OCI-LY7 (cell line): ENCODE measurements at regions not wholly inside any gene's neighbourhood (a gene's known extent, or its start where the extent isn't known, plus 50 kb on each side); places are given as distances from the start of the nearest gene placed in this dataset.

Experiments
- EZH2phosphoT487 ChIP-seq: fragments of 200-600 bp; sonication (generic); IDR thresholded peaks from 2 replicates; pipeline ENCODE4 v1.6.1; 2018; ENCODE audit warnings: low read depth, borderline replicate concordance, mild to moderate bottlenecking, mixed run types, antibody characterized with exemption, low read length, moderate library complexity, mixed read lengths
- TF ChIP-seq, protein P1 (sequence below): fragments of 200-600 bp; sonication (generic); conservative IDR thresholded peaks from 2 replicates; pipeline ENCODE4 v1.5.1; 2014; ENCODE audit warnings: mild to moderate bottlenecking, antibody characterized with exemption, low read length, moderate library complexity, mixed read lengths

DNA sequence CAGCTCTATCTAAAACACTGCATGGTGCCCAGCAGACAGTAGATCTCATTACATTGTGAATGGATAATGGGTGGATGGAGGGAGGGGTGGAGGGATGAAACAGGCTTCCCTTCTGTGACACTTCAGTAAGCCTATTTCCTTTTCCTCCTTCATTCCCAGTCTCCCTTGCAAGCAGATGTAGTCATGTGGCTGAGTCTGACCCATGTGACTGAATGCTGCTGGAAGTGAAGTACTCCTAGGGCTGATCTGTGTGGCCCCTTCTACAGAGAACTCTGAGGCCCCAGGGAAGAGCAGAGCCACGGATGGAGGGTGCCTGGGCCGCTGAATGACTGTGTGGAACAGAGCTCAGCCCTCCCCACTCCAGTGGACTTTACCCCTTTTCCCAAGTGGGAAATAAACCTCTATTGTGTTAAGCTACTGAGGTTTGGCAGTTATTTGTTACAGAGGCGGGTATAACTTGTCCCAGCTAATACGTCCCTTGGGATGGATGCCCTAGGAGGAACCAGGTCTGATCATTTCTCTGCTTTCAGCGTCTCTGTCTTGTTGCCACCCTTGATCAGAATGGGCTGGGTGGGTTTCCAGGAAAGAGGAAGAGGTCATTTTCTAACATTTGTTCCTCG lies 176.1 kb upstream of the MVB12B start:
- TF ChIP-seq, protein P1, sequence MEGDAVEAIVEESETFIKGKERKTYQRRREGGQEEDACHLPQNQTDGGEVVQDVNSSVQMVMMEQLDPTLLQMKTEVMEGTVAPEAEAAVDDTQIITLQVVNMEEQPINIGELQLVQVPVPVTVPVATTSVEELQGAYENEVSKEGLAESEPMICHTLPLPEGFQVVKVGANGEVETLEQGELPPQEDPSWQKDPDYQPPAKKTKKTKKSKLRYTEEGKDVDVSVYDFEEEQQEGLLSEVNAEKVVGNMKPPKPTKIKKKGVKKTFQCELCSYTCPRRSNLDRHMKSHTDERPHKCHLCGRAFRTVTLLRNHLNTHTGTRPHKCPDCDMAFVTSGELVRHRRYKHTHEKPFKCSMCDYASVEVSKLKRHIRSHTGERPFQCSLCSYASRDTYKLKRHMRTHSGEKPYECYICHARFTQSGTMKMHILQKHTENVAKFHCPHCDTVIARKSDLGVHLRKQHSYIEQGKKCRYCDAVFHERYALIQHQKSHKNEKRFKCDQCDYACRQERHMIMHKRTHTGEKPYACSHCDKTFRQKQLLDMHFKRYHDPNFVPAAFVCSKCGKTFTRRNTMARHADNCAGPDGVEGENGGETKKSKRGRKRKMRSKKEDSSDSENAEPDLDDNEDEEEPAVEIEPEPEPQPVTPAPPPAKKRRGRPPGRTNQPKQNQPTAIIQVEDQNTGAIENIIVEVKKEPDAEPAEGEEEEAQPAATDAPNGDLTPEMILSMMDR, result no peak
- no peak for TF ChIP-seq EZH2phosphoT487
